ENCODE measurements at regions not wholly inside any gene's neighbourhood (a gene's known extent, or its start where the extent isn't known, plus 50 kb on each side); places are given as distances from the start of the nearest gene placed in this dataset.
A peak's percentile ranks its signal among the peaks of the same experiment; 100 is the strongest.

GRCh38 chr3:8246070-8246469, 255.6 kb upstream of the LMCD1 start:
- no peak for DNase-seq

- no peak for DNase-seq
Observed at GRCh38 chr3:8253201-8253600, 248.4 kb upstream of the LMCD1 start.

DNA sequence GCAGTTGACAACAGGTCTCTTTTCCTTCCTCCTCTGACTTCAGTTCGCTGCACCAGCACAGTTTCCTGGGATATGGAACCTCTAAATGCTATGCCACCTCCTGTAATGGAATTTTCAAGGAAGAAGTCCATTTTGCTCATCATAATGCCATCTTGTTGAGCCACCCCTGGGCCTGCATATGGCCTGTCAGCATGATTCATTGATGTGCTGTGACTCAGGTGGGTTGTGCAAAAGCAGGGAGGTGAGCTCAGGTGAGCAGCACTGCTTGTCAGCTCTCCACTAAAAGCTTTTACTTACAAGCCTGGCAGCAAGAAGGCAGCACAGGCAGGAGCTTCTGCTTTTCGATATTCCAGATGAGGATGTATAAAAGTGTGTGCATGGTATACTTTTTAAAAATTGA, 247.1 kb upstream of the LMCD1 start:
- DNase-seq = no peak

- DNase-seq = no peak
Observed at GRCh38 chr3:8255725-8256124, 245.9 kb upstream of the LMCD1 start.

DNA sequence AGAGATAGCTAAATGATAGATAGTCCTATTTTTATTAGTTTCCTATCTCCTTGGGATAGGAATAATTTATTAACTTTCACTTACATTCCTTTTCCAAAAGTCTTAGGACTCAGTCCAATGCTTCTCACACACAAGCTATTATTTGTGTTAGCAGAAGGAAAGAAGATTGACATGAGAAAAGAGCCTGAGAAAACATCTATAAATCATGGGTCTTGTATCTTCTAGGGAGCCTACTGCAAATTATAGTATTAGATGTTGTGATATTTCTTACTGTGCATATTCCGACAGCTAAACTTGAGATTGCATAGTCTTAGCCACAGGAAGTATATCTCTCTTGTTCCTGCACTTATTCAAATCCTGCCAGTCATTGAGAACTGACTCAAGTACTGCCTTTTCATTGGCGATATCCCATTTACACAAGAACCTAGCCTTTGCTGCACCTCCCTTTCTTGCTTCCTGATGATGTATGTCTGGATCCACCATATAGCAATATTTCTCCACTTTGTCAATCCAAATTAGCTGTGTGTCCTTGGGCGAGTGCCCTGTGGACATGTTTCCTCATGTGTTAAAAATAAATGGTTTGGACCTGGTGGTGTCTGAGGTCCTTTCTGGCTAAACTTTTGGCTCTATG, 245.1 kb upstream of the LMCD1 start:
- no peak for DNase-seq

GRCh38 chr3:8261018-8261417, 240.6 kb upstream of the LMCD1 start:
- DNase-seq = no peak

- peak in 1 of 56 donors; percentile 1 for DNase-seq
Observed at GRCh38 chr3:8266730-8267131, 234.9 kb upstream of the LMCD1 start.

DNA sequence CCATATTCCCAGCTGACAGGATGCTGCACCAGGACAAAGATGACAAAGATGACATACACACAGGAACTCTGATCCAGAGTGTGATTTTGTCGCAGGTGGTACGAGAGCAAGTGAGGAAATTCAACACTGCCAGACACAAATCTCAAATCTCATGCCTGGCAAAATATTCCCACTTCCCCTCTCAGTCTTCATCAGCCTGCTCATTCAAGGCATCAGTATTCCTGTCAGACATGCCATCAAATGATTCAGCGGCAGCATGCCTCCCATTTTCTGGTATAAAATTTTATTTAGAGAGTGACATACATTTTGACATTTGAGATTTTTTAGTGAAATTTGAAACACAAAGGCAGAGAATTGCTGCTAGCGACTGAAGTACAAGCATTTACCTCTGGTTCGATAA, 228.1 kb upstream of the LMCD1 start:
- peak in 2 of 56 donors; percentile 3 to 13 for DNase-seq

- DNase-seq = no peak
Observed at GRCh38 chr3:8276056-8276455, 225.6 kb upstream of the LMCD1 start.

- DNase-seq = no peak
Observed at GRCh38 chr3:8276506-8276905, 225.1 kb upstream of the LMCD1 start.

DNA sequence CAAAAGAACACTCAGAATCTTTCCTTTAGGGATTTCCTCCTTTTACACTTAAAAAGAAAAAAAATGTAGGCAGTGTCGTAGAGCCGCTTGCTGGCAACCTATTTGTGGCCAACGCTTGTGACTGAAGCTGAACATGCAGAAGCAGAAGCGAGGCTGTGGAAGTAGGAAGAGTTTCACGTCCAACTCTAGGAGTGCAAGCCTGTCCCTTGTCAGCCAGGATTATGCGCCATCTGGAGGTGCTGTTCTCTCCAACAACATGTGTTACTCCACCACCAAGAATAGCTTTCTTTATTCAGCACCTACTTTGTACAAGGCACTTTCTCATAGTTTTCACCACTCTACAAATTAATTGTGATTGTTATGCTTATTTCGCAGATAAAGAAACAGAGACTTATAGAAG, 223.2 kb upstream of the LMCD1 start:
- DNase-seq = peak in 1 of 56 donors; percentile 1

DNA sequence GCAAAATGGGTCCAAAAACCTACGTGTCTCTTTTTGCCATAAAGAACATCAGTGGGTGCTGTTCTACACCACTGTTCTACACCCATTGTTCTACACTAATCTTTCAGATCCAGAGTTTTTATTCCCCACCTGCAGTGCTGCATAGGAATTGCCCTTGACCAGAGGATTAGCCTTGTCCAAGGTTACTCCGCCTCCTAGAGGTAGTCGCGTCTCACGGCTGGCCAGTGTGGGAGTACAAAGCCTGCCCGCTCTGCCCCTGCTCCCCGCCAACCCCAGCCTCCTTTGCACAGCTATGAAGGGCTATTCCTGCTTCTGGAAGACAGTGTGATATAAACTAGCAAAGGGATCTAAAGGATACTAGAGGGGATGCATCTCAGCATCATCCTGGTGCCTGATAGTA, 222.1 kb upstream of the LMCD1 start:
- no peak for DNase-seq

GRCh38 chr3:8279886-8280550, 221.6 kb upstream of the LMCD1 start:
- no peak for DNase-seq

GRCh38 chr3:8282541-8283165, 219.0 kb upstream of the LMCD1 start:
- DNase-seq = no peak

GRCh38 chr3:8283193-8283592, 218.4 kb upstream of the LMCD1 start:
- DNase-seq = no peak

DNA sequence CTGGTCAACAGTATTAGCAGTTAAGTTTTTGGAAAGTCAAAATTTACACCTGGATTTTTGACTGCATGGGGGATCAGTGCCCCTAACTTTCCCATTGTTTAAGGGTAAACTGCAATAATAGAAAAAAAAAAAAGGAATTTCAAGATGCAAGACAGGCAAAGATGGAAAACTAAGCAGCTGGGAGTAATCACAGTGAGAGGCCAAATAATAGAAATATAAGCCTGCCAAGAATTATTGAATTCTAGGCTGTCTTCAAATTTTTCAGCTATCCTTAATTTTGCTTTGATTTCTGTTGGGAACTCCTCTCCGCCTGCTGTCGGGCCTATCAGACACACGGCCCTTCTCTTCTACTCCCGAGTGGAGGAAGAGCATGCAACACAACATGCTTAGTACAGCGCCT, 215.5 kb upstream of the LMCD1 start:
- DNase-seq = no peak

- DNase-seq = no peak
Observed at GRCh38 chr3:8286749-8287148, 214.9 kb upstream of the LMCD1 start.

- DNase-seq = no peak
Observed at GRCh38 chr3:8290611-8291010, 211.0 kb upstream of the LMCD1 start.

- DNase-seq = no peak
Observed at GRCh38 chr3:8296461-8296860, 205.2 kb upstream of the LMCD1 start.

DNA sequence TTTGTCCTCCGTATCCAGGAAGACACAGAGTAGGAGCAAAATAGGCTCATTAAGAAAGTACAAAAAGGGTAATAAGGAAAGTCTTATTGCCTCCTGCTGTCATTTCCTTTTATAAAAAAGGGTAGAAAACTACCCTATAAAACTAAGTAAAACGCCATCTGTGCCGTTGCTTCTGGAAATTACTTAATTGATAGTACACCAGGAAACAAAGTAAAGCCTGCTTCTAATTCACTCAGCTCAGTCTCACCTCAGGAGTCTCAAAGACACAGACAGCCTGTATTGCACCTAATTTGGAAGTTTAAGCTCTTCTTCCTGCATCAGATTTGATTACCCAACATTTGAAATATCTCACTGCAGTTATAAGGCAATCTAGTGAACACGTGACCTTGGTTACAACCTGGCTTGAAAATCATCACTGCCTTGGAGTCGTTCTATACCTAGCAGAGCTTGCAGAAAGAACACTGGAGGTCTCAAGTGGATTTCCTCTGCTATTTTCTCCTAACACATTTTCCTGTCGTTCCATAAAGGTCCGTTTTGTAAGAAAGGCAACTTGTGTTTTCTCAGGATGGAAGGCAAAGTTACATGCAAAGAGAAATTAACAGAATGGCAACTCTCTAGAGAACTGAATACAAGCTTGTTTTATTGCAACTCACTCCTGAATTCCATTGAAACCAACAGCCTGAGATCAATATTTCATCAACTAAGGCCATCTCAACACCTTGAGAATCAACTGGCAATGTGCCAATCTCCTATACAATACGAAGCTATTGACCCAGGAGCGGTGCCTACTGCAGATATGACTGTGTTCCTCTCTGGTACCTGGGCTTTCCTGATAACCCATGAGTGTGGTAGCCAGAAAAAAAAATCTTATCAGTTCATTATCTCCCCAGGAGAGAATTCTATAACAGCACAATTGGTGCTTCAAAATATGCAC, 203.3 kb upstream of the LMCD1 start:
- no peak for DNase-seq

GRCh38 chr3:8301977-8302735, 199.5 kb upstream of the LMCD1 start:
- DNase-seq = peak in 4 of 56 donors; percentile 0 to 31 (median 4)
